Left lung (tissue), 4 donors: ENCODE measurements at regions not wholly inside any gene's neighbourhood (a gene's known extent, or its start where the extent isn't known, plus 50 kb on each side); places are given as distances from the start of the nearest gene placed in this dataset.

Source experiments
- ATAC-seq: fragments of 200-7000 bp; cut with Tn5 transposase; one replicate; pipeline ENCODE4 v1.9.1; 2020; ENCODE audit warnings: moderate library complexity
- DNase-seq, 4 donors: peaks; one replicate each; pipeline ENCODE4 v3.0.0-alpha.2; 2013 to 2020
- H3K27ac ChIP-seq, 2 donors: fragments of 200-600 bp; sonication (generic) in 1 of 2; one replicate each; pipeline versions ENCODE4 v1.5.0 to v1.8.0; 2020 to 2021
- H3K27me3 ChIP-seq, 2 donors: fragments of 200-600 bp; sonication (generic) in 1 of 2; one replicate each; pipeline versions ENCODE4 v1.5.0 to v1.8.0; 2020 to 2021
- H3K36me3 ChIP-seq, 2 donors: fragments of 200-600 bp; sonication (generic) in 1 of 2; one replicate each; pipeline versions ENCODE4 v1.5.0 to v1.8.0; 2020 to 2021
- H3K4me1 ChIP-seq, 2 donors: fragments of 200-600 bp; one replicate each; pipeline ENCODE4 v1.8.0; 2021
- H3K4me3 ChIP-seq, 2 donors: fragments of 200-600 bp; sonication (generic) in 1 of 2; one replicate each; pipeline versions ENCODE4 v1.5.0 to v1.8.0; 2020 to 2021; ENCODE audit warnings: mild to moderate bottlenecking in 1 of 2
- H3K9me3 ChIP-seq, 2 donors: fragments of 200-600 bp; sonication (generic) in 1 of 2; one replicate each; pipeline versions ENCODE4 v1.5.0 to v1.8.0; 2020 to 2021
- CTCF ChIP-seq, 2 donors: fragments of 200-600 bp; sonication (generic) in 1 of 2; IDR thresholded peaks; one replicate each; pipeline versions ENCODE4 v1.5.0 to v1.8.0; 2021; ENCODE audit warnings: antibody characterized with exemption in 2 of 2
- intact Hi-C, 2 donors: fragments of 100-400 bp; cut with DNase I; formaldehyde crosslinking; loops; one replicate each; pipeline versions ENCODE4 v1.11.2 to v1.14.2; 2022
- donor health status: DM: no; HTN: yes; CAD: no.
- donor health status: DM: no; HTN: no; CAD: no.

- Histone ChIP-seq H3K4me1 (no peaks in the 10 kb centered on the region), H3K9me3 (peaks cover 0 to 10% of the 10 kb centered on the region in 2 donors), H3K27ac (no peak overlapping the region), H3K36me3 (no peaks in the 10 kb centered on the region), H3K27me3 (no peaks in the 10 kb centered on the region), H3K4me3 (no peak overlapping the region)
- intact Hi-C loops, result no loop called here
- ATAC-seq, result no peak
- DNase-seq, result no peak
- no peak for TF ChIP-seq CTCF (IDR thresholded peaks at IDR 0.05)
Measured at GRCh38 chr17:13067629-13068303, 49.9 kb upstream of the ELAC2 start.
